DOHH2 (cell line): ENCODE measurements at regions not wholly inside any gene's neighbourhood (a gene's known extent, or its start where the extent isn't known, plus 50 kb on each side); places are given as distances from the start of the nearest gene placed in this dataset.

Experiments
- H3F3A ChIP-seq: fragments of 200-600 bp; sonication (generic), shearing (Covaris generic); 2 replicates; pipeline ENCODE4 v1.6.0; 2016; ENCODE audit warnings: antibody characterized with exemption, mild to moderate bottlenecking; ENCODE audit not compliant: control insufficient read depth, insufficient read depth
- H3K27ac ChIP-seq: fragments of 200-600 bp; sonication (generic); 2 replicates; pipeline ENCODE4 v1.5.1; 2014; ENCODE audit warnings: low read depth, mild to moderate bottlenecking, low read length, moderate library complexity
- H3K27me3 ChIP-seq: fragments of 200-600 bp; sonication (generic); 2 replicates; pipeline ENCODE4 v1.6.1; 2014; ENCODE audit warnings: mild to moderate bottlenecking, low read length, mixed read lengths; ENCODE audit not compliant: control insufficient read depth
- H3K36me3 ChIP-seq: fragments of 200-600 bp; sonication (generic); 2 replicates; pipeline ENCODE4 v1.6.1; 2014; ENCODE audit warnings: mild to moderate bottlenecking, low read length, moderate library complexity, mixed read lengths; ENCODE audit not compliant: control insufficient read depth
- H3K4me1 ChIP-seq: fragments of 200-600 bp; sonication (generic); 2 replicates; pipeline ENCODE4 v1.6.1; 2014; ENCODE audit warnings: mild to moderate bottlenecking, low read length, mixed read lengths; ENCODE audit not compliant: control insufficient read depth
- H3K4me2 ChIP-seq: fragments of 200-600 bp; sonication (generic); 2 replicates; pipeline ENCODE4 v1.6.0; 2014; ENCODE audit warnings: mild to moderate bottlenecking, low read length, moderate library complexity
- H3K4me3 ChIP-seq: fragments of 200-600 bp; sonication (generic); 2 replicates; pipeline ENCODE4 v1.5.1; 2014; ENCODE audit warnings: mild to moderate bottlenecking, low read length, mixed read lengths
- H3K79me2 ChIP-seq: fragments of 200-600 bp; sonication (generic); 2 replicates; pipeline ENCODE4 v1.6.1; 2014; ENCODE audit warnings: mild to moderate bottlenecking, low read length, mixed read lengths; ENCODE audit not compliant: control insufficient read depth
- H3K9me2 ChIP-seq: fragments of 200-600 bp; sonication (generic); replicated peaks from 2 replicates; pipeline ENCODE4 v1.6.1; 2014; ENCODE audit warnings: mild to moderate bottlenecking, low read length, mixed read lengths; ENCODE audit not compliant: control insufficient read depth
- H3K9me3 ChIP-seq: fragments of 200-600 bp; sonication (generic); 2 replicates; pipeline ENCODE4 v1.6.1; 2014; ENCODE audit warnings: antibody characterized with exemption, low read length, mixed read lengths; ENCODE audit not compliant: control insufficient read depth, insufficient read depth
- H4K20me1 ChIP-seq: fragments of 200-600 bp; sonication (generic); 2 replicates; pipeline ENCODE4 v1.6.0; 2014; ENCODE audit warnings: low read depth, mild to moderate bottlenecking, antibody characterized with exemption, low read length, moderate library complexity; ENCODE audit not compliant: control insufficient read depth, insufficient read depth
- CTCF ChIP-seq: fragments of 200-600 bp; sonication (generic); IDR thresholded peaks from one replicate; pipeline ENCODE4 v1.5.1; 2014; ENCODE audit warnings: antibody characterized with exemption, mild to moderate bottlenecking, low read depth, low read length; ENCODE audit not compliant: poor library complexity, severe bottlenecking
- EZH2phosphoT487 ChIP-seq: fragments of 200-600 bp; sonication (generic); IDR thresholded peaks from 2 replicates; pipeline ENCODE4 v1.6.1; 2017; ENCODE audit warnings: borderline replicate concordance, mild to moderate bottlenecking, antibody characterized with exemption, low read length, moderate library complexity, mixed read lengths

GRCh38 chr6:99808992-99809391 is 185.0 kb downstream of the MCHR2 start:
- Histone ChIP-seq H3K79me2 (no peaks in the 10 kb centered on the region), H3K4me1 (no peaks in the 10 kb centered on the region), H3K9me3 (no peaks in the 10 kb centered on the region), H4K20me1 (no peaks in the 10 kb centered on the region), H3K9me2 (no peaks in the 10 kb centered on the region), H3K27ac (no peak overlapping the region), H3K4me2 (no peak overlapping the region), H3K36me3 (no peaks in the 10 kb centered on the region), H3K4me3 (no peak overlapping the region), H3F3A (no peaks in the 10 kb centered on the region), H3K27me3 (no peaks in the 10 kb centered on the region)
- no peak for TF ChIP-seq EZH2phosphoT487
- no peak for TF ChIP-seq CTCF

GRCh38 chr6:99810295-99810694 is 183.7 kb downstream of the MCHR2 start:
- H3K27ac ChIP-seq, result no peak overlapping the region
- H3K9me2 ChIP-seq, result no peaks in the 10 kb centered on the region
- H3F3A ChIP-seq, result no peaks in the 10 kb centered on the region
- H3K4me1 ChIP-seq, result no peaks in the 10 kb centered on the region
- H4K20me1 ChIP-seq, result no peaks in the 10 kb centered on the region
- no peaks in the 10 kb centered on the region for H3K36me3 ChIP-seq
- no peak overlapping the region for H3K4me2 ChIP-seq
- no peak overlapping the region for H3K4me3 ChIP-seq
- no peaks in the 10 kb centered on the region for H3K27me3 ChIP-seq
- TF ChIP-seq CTCF, result no peak
- no peak for TF ChIP-seq EZH2phosphoT487
- no peaks in the 10 kb centered on the region for H3K9me3 ChIP-seq
- H3K79me2 ChIP-seq, result no peaks in the 10 kb centered on the region

DNA sequence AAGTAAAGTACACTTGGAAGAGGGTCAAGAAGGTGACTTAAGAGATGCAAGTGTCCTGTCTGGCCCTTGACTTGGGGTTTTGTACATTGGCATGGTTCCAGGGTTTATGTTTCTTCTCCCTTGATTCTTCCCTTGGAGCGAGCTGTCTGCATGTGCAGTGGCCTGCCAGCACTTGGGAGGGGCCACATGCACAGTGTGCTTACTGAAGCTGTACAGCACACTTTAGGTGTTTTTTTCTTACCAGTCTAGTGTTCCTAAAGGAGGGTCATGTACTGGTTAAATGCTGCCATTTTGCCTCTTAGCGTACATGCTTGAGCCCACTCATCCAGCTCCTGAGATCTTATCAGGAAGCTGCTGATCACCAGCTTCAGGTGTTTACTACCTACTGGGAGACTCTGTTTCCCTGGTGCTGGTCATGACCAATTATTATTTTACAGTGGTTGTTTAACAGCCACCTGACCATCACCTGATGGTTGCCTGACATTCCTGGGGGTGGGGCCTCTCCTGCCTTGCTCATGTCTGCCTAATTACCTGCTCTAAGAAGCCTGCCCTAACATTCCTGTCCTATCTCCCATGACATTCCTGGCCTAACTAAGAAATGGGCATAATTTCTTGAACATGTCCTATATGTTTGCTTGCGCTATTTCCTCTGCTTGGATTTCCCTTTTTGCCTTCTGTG is 182.9 kb downstream of the MCHR2 start:
- H4K20me1 ChIP-seq, result no peaks in the 10 kb centered on the region
- no peak overlapping the region for H3K4me2 ChIP-seq
- H3K4me1 ChIP-seq, result no peaks in the 10 kb centered on the region
- no peaks in the 10 kb centered on the region for H3K9me2 ChIP-seq
- no peaks in the 10 kb centered on the region for H3K79me2 ChIP-seq
- no peak overlapping the region for H3K27ac ChIP-seq
- no peaks in the 10 kb centered on the region for H3K36me3 ChIP-seq
- H3F3A ChIP-seq, result no peaks in the 10 kb centered on the region
- TF ChIP-seq EZH2phosphoT487, result no peak
- no peak for TF ChIP-seq CTCF
- no peaks in the 10 kb centered on the region for H3K27me3 ChIP-seq
- H3K4me3 ChIP-seq, result no peak overlapping the region
- no peaks in the 10 kb centered on the region for H3K9me3 ChIP-seq
